KMS-11 (cell line): ENCODE measurements at regions not wholly inside any gene's neighbourhood (a gene's known extent, or its start where the extent isn't known, plus 50 kb on each side); places are given as distances from the start of the nearest gene placed in this dataset.

Experiments used
- H2AFZ ChIP-seq: fragments of 200-600 bp; sonication (generic); 2 replicates; pipeline ENCODE4 v1.6.1; 2016; ENCODE audit warnings: antibody characterized with exemption, mixed run types, low read depth
- H3K27ac ChIP-seq: fragments of 200-600 bp; sonication (generic); 2 replicates; pipeline ENCODE4 v1.6.1; 2016; ENCODE audit warnings: mild to moderate bottlenecking, mixed run types
- H3K27me3 ChIP-seq: fragments of 200-600 bp; sonication (generic); 2 replicates; pipeline ENCODE4 v1.6.1; 2017; ENCODE audit warnings: mild to moderate bottlenecking, low read depth, mixed run types, moderate library complexity; ENCODE audit not compliant: insufficient read depth
- H3K36me3 ChIP-seq: fragments of 200-600 bp; sonication (generic); 2 replicates; pipeline ENCODE4 v1.6.1; 2017; ENCODE audit warnings: mild to moderate bottlenecking, mixed run types; ENCODE audit not compliant: insufficient read depth
- H3K4me1 ChIP-seq: fragments of 200-600 bp; sonication (generic); 2 replicates; pipeline ENCODE4 v1.6.1; 2016; ENCODE audit warnings: mild to moderate bottlenecking, low read depth, mixed run types; ENCODE audit not compliant: poor library complexity, severe bottlenecking
- H3K4me2 ChIP-seq: fragments of 200-600 bp; sonication (generic); 2 replicates; pipeline ENCODE4 v1.7.0; 2016; ENCODE audit warnings: mild to moderate bottlenecking, mixed run types
- H3K4me3 ChIP-seq: fragments of 200-600 bp; sonication (generic); IDR thresholded peaks from 2 replicates; pipeline ENCODE4 v1.6.1; 2017; ENCODE audit warnings: low read depth, low read length, mixed read lengths; ENCODE audit not compliant: insufficient read depth
- H3K79me2 ChIP-seq: fragments of 200-600 bp; sonication (generic); 2 replicates; pipeline ENCODE4 v1.6.1; 2016; ENCODE audit warnings: low read depth, mixed run types; ENCODE audit not compliant: insufficient read depth
- H3K9ac ChIP-seq: fragments of 200-600 bp; sonication (generic); 2 replicates; pipeline ENCODE4 v1.6.1; 2016; ENCODE audit warnings: mild to moderate bottlenecking, mixed run types
- H4K20me1 ChIP-seq: fragments of 200-600 bp; sonication (generic); 2 replicates; pipeline ENCODE4 v1.6.1; 2016; ENCODE audit warnings: mild to moderate bottlenecking, mixed run types; ENCODE audit not compliant: insufficient read depth
- TF ChIP-seq, protein P1 (sequence below): fragments of 200-600 bp; sonication (generic); conservative IDR thresholded peaks from 2 replicates; pipeline ENCODE4 v1.6.1; 2017; ENCODE audit warnings: low read depth, mild to moderate bottlenecking, antibody characterized with exemption, low read length, moderate library complexity, mixed read lengths

DNA sequence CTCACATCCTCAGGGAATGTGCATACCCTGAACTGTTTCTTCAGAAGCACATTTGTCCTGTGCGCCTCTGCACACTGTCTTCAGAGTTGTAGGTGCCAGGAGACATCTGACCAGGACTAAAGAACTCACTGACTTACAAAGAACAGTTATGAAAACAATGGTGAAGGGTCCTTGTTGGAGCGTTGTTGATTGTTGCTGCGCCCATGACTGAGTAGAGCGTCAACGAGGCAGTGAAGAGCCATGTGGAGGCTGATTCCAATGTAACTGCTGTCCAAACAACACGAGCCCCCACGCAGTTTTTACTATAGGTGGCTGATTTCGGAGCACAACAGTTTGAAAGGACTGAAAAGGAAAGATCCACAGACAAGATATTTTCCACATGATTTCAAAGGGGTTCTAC lies 380.3 kb downstream of the CDH26 start:
- TF ChIP-seq, protein P1, sequence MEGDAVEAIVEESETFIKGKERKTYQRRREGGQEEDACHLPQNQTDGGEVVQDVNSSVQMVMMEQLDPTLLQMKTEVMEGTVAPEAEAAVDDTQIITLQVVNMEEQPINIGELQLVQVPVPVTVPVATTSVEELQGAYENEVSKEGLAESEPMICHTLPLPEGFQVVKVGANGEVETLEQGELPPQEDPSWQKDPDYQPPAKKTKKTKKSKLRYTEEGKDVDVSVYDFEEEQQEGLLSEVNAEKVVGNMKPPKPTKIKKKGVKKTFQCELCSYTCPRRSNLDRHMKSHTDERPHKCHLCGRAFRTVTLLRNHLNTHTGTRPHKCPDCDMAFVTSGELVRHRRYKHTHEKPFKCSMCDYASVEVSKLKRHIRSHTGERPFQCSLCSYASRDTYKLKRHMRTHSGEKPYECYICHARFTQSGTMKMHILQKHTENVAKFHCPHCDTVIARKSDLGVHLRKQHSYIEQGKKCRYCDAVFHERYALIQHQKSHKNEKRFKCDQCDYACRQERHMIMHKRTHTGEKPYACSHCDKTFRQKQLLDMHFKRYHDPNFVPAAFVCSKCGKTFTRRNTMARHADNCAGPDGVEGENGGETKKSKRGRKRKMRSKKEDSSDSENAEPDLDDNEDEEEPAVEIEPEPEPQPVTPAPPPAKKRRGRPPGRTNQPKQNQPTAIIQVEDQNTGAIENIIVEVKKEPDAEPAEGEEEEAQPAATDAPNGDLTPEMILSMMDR, result no peak
- H3K27me3 ChIP-seq, result no peaks in the 10 kb centered on the region
- no peak overlapping the region for H2AFZ ChIP-seq

GRCh38 chr20:60339738-60340137 lies 381.5 kb downstream of the CDH26 start:
- Histone ChIP-seq H3K36me3 (no peaks in the 10 kb centered on the region), H3K4me1 (no peaks in the 10 kb centered on the region), H3K4me2 (no peak overlapping the region), H3K27ac (no peak overlapping the region), H3K4me3 (no peak overlapping the region), H3K79me2 (no peaks in the 10 kb centered on the region), H4K20me1 (no peaks in the 10 kb centered on the region), H2AFZ (no peak overlapping the region), H3K9ac (no peak overlapping the region), H3K27me3 (no peaks in the 10 kb centered on the region)
- TF ChIP-seq, protein P1, result no peak

More for the DNA sequence above, 380.3 kb downstream of the CDH26 start:
- Histone ChIP-seq H3K36me3 (no peaks in the 10 kb centered on the region), H3K4me2 (no peak overlapping the region), H3K9ac (no peak overlapping the region), H3K27ac (no peak overlapping the region), H3K79me2 (no peaks in the 10 kb centered on the region), H3K4me1 (no peaks in the 10 kb centered on the region), H4K20me1 (no peaks in the 10 kb centered on the region), H3K4me3 (no peak overlapping the region)

DNA sequence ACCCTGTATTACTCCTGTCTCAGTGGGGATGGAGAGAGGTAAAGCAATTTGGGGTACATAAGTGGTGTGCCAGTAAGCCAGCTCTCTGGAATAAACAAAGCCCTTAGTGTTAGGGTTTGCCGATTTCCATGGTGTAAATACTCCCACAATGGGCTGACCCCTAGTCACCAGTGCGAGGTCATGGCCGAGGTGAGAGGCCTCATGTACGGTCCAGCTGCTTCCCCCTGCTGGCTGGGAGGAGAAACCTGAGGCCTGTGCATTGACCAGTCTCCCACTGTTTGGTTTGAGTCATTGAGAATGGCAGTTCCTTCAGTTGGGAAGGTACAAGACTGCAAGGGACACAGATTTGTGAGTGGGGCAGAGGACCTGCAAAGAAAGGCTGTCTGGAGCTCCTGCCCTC lies 382.0 kb downstream of the CDH26 start:
- H3K4me3 ChIP-seq, result no peak overlapping the region
- no peaks in the 10 kb centered on the region for H4K20me1 ChIP-seq
- no peak overlapping the region for H3K4me2 ChIP-seq
- no peak overlapping the region for H3K9ac ChIP-seq
- H3K36me3 ChIP-seq, result no peaks in the 10 kb centered on the region
- no peak overlapping the region for H3K27ac ChIP-seq
- no peaks in the 10 kb centered on the region for H3K27me3 ChIP-seq
- TF ChIP-seq, protein P1, result no peak
- no peaks in the 10 kb centered on the region for H3K79me2 ChIP-seq
- no peaks in the 10 kb centered on the region for H3K4me1 ChIP-seq
- no peak overlapping the region for H2AFZ ChIP-seq

DNA sequence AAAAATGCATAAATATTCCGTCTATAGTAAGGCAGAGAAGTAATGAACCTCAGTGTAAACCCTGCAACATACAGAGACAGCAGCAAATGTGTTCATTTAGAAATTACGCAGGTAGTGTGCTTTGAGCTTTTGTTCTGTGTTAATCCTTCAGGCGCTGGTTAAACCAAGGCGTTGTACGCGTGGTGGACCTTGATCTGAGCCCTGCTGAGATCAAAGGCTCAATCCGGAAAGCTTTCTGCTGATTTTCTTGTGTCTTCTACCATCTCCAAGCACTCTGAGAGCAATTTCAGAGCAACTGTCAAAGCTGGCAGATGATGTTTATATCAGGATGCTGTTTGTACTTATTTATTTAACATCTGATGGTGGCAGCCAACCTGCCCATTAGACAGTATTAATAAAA lies 382.8 kb downstream of the CDH26 start:
- Histone ChIP-seq H3K4me2 (no peak overlapping the region), H3K27me3 (no peaks in the 10 kb centered on the region), H3K4me3 (no peak overlapping the region), H3K27ac (no peak overlapping the region), H3K9ac (no peak overlapping the region), H3K36me3 (no peaks in the 10 kb centered on the region), H3K4me1 (no peaks in the 10 kb centered on the region), H2AFZ (no peak overlapping the region), H3K79me2 (no peaks in the 10 kb centered on the region), H4K20me1 (no peaks in the 10 kb centered on the region)
- TF ChIP-seq, protein P1, result no peak
